IPS-NIHi7 (cell line): ENCODE measurements at regions not wholly inside any gene's neighbourhood (a gene's known extent, or its start where the extent isn't known, plus 50 kb on each side); places are given as distances from the start of the nearest gene placed in this dataset.

Experiments
- DNase-seq: peaks from one replicate; pipeline ENCODE4 v3.0.0; 2012; ENCODE audit warnings: mixed read lengths; ENCODE audit errors: extremely low spot score

DNA sequence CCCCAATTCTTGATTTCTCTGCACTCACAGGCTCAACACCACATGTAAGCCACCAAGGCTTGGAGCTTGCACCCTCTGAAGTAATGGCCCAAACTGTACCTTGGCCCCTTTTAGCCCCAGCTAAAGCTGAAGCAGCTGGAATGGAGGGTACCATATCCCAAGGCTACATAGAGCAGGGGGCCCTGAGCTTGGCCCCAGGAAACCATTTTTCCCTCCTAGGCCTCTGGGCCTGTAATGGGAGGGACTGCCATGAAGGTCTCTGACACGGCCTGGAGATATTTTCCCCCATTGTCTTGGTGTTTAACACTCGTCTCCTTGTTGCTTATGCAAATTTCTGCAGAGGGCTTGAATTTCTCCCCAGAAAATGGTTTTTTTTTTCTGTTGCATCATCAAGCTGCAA lies 69.7 kb downstream of the SKA1 start:
- DNase-seq = no peak

DNA sequence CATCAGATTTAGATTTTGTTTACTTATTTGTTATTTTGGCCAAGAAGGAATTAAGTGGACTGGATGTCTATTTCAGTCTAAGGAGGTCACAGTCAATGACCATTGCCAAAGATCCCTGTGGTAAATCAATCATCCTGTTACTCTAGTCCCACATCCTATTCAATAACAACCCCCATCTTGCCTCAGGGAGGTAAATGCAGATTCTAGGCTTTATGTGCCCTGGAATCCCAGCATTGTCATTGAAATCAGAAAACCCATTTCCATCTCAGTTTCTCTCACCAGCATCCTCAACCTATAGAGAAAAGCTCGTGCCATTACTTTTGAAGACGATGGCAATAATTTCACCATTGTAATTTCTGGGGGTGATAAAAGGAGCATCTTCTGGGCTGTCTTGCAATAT lies 71.8 kb downstream of the SKA1 start:
- DNase-seq = no peak

DNA sequence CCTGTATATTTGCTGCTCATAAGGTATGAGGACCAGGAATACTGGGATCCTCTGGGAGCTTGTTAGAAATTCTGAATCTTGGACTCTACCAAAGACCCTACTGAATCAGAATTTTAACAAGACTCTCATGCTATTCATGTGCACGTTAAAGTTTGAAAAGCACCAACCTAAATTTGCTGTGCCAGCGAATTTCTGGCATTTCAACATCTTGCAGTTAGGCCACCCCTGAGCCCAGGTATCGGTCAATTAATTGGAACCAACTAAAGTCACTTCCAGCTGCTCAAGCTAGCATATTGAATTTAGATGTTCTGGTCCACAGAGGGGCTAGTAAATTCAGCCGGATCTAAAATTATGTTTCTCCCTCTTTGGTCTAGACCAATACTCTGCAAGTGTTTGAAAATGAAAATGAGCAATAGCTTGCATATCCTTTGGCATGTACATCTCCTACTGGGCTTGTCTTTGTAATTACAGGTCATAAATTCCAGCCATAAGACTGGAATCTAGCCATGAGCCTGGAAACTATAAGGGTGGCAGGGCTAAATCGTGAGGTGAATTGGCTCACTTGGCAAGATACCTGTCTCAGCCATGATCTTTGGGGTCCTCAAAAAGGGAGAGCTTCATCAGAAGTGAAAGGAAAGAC lies 72.4 kb downstream of the SKA1 start:
- no peak for DNase-seq

DNA sequence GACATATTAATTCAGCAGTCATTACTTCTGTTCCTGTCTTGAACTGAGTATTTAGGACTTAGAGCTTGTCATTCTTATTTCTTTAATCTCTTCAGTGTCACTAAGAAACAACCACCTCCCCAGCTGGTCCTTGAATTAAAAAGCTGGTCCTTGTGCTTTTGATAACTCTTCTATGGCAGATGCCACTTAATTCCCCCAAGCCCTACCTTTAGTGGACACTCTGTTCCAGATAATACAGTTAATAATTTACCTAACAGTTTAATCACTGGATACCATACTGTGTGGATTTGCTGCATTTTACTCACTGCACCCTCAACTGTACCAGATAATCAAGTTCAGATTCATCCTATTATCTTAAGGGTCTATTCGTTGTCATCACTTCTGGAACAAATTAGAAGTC lies 73.1 kb downstream of the SKA1 start:
- no peak for DNase-seq

DNA sequence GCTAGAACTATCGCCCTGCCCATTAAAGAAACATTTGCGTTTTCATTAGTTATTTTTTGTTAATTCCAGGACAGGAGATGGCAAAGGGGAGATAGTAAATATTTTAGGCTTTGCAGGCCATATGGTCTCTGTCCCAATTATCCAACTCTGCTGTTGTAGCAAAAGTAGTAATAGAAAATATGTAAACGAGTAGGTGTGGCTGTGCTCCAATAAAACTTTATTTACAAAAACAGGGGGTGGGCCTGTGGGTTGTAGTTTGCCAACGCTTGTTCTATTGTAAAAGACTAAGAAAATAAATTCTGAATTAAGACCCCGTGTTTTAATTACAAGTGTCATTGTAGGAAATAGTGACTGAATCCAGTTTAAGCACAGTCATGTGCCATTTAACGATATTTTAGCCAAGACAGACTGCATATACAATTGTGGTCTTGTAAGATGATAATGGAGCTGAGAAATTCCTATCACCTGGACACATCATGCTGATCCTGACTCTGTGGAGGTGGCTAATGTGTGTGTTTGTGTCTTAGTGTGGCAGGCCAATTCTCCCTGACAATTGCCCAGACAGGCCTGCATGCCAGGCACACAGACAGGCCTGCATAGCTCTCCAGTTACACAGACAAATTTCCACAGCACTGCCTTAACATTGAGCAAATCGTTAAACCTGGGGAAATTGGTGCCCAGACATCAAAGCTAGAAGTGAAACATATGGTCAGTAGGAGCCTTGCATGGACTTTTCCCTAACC lies 76.4 kb downstream of the SKA1 start:
- no peak for DNase-seq

DNA sequence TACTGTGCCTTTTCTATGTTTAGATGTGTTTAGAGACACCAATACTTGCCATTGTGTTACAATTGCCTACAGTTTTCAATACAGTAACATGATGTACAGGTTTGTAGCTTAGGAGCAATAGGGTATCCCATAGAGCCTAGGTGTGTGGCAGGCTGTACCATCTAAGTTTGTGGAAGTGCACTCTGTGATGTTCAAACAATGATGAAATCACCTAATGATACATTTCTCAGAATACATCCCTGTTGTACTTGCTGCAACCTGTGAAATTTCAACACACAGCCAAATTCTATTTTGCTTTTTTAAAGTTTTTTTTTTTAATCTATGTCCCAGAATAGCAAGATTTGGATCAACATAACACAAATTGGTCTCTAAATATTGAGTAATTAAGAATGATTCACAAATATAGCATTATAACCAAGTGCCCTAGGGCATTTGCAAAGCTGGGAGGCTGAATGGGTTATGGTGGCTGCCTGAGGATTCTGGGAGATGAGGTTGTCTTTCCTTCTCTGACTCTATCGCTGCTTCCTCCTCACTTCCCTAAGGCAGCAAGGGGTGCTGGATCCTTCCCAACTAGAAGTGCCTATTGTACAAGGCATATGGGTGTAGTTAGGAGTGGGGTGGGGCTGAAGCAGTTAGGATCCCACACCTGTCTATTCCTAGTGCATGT lies 78.3 kb downstream of the SKA1 start:
- no peak for DNase-seq

DNA sequence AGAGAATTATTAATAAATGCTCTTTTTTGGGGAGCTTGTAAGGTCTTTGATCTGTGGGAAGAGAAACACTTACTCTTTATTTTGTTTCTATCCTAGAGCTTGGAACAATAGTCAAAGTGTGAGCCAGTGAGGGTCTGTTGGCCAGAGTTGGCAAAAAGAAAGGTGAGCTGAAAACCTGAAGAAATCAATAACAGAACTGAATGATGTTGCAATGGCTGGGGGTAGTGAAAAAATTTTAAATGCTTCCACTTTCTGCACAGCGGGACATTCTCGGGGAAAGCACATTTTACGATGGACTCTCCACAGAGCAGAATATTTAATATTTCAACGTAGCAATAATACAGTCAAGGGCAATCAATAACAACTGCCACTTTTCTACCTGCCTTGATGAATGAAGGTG lies 78.9 kb downstream of the SKA1 start:
- DNase-seq = no peak

DNA sequence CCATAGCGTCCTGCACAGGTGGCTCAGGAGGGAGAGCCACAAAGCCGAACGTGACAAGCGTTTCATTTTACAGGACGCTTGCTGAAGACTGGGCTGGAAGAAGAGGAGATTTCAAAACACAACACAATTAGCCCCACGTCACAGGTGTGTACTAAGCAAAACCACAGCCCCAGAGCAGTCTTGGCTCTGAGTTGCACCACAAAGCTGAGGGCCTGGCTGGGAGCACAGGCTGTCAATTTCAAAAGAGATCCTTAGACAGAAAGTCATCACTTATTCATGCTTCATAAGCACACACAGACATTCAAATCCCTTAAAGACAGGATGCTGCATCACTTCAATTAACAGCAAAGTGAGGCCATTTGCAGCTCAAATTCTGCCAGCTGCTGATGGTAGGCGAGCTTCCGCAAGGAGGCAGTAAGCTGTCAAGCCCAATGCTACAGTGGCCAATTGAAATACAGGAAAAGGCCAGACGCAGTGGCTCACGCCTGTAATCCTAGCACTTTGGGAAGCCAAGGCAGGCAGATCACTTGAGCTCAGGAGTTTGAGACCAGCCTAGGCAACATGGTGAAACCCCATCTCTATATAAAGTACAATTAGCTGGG lies 79.6 kb downstream of the SKA1 start:
- DNase-seq = peak; percentile 39

DNA sequence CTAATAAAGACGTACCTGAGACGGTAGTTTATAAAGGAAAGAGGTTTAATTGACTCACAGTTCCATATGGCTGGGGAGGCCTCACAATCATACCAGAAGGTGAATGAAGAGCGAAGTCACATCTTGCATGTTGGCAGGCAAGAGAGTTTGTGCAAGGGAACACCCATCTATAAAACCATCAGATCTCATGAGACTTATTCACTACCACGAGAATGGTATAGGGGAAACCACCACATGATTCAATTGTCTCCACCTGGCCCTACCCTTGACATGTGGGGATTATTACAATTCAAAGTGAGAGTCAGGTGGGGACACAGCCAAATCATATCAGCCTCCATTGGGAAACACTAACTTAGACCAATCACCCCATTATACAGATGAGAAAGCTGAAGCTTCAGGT lies 81.4 kb downstream of the SKA1 start:
- no peak for DNase-seq

DNA sequence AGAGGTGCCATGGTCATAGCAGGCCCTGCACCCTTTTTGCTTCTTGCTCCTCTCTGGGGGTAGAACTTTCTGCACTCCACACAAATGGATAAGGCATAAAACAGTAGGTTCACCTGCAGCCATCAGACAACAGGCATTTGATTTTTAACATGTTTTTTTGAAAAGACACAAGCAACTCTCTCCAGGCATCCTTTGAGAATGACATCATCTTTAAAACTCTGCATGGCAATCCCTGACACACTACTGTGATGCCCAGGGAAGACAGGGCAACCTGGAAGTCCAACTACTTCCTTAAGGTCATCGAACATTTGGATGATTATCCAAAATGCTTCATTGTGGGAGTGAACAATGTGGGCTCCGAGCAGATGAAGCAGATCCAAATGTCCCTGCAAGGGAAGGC lies 82.8 kb downstream of the SKA1 start:
- DNase-seq = no peak

DNA sequence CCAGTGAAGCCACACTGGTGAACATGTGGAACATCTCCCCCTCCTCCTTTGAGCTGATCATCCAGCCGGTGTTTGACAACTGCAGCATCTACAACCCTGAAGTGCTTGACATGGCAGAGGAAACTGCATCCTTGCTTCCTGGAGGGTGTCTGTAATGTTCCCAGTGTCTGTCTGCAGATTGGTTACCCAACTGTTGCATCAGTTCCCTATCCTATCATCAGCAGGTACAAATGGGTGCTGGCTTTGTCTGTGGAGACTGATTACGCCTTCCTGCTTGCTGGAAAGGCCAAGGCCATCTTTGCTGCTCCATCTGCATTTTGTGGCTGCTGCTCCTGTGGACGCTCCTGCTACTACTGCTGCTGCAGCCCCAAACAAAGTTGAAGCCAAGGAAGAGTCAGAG lies 83.5 kb downstream of the SKA1 start:
- no peak for DNase-seq

DNA sequence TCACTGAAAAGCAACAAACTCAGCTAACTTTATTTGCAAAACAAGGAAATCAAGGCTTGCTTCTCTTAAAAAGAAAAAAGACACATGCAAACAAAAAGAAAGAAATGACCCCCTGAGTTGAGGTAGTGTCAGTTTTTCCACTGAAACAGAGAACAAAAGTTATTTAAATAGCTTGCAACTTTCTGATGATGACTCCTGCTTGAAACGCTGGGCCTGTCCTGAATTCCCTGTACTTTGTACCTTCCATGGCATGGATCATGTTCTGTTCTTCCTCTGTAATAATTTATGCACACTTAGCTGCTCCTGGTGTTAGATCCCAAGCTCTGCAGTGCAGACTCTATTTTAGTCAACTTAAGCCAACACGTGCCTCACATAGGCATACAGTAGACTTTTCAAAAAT lies 84.0 kb downstream of the SKA1 start:
- DNase-seq = no peak

DNA sequence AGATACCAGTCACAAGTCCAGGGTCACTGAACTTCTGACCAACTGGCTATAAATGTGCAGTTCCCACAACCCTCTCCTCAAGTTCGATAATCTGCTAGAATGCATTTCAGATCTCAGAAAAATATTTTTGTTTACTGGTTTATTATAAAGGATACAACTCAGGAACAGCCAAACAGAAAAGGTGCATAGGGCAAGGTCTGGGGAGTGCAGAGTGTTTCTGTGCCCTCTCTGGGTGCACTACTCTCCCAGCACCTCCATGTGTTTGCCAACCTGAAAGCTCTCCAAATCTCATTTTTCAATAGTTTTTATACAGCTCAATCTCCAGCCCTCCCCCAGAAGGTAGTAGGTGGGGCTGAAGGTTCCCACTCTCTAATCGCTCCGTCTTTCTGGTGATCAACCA lies 85.2 kb downstream of the SKA1 start:
- no peak for DNase-seq

DNA sequence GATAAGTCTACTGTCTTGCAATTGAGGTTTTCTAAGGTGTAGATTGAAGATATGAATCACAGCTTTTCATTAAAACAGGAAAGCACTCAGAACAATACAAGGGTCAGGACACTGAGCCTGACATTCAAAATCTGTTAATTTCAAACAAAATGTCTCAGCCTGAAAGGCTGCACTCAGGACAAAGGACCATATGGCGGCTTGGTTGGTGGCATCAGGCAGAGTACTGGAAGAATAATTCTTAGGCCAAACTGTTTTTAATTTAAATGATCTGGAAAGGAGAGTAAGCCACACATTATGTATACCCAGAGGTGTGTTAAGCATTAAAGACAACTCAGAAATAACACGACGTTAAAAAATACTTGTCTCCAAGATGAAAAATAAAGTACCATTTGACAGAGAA lies 85.9 kb downstream of the SKA1 start:
- no peak for DNase-seq

DNA sequence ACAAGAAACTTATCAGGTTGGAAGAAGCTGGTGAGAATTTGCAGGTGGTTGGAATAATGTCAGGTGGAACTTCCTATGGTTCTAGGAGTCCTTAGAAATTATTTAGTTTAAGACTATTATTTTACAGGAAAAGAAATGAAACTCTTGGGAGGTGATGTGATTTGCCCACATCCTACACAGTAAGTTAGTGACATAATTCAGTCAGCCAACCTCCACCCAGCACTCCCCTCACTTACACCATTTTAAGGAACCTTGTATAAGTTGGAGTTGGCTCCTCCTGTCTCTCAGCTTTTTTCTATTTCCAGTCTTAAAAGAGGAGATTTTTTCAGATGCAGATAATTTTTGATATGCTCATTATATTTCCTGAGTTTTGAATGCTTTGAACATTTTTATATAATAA lies 86.4 kb downstream of the SKA1 start:
- DNase-seq = no peak

DNA sequence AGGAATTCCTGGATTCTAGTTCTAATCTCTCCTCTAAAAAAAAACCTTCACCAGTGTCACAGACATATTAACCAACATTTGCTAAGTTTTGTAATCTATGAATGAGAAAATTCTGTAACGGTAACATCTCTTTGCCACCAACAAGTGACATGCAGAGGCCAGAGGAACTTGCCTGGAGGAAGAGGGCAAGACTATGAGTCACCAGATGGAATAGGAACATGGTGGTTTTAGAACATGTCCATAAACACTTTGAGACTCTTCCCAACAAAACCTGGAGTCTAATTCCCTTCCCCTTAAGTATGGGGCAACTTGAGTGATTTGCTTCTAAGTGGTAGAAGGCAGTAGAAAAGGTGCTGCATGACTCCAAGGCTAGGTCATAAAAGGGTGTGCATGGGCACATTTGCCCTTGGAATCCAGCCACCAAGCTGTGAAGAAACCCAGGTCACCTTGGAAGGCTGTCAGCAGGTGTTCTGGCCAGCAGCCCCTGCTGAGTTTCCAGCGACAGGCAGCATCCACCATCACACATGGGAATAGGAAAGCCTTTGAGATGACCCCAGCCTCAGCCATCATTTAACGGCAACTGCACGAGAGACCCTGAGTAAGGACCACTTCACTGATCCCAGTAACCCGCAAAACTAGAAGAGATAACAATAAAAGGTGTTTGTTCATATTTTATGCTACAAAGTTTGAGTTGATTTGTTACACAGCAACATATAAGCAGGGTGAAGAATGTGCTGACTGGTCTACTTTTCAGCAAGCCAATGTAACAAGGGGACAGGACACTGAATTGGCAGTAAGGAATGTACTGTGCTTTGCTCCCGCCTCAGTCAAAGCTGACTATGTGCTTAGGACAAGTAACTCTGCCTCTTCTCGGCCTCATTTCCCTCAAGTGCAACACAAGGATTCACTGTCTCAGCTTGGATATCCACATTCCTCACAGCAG lies 90.6 kb downstream of the SKA1 start:
- no peak for DNase-seq

DNA sequence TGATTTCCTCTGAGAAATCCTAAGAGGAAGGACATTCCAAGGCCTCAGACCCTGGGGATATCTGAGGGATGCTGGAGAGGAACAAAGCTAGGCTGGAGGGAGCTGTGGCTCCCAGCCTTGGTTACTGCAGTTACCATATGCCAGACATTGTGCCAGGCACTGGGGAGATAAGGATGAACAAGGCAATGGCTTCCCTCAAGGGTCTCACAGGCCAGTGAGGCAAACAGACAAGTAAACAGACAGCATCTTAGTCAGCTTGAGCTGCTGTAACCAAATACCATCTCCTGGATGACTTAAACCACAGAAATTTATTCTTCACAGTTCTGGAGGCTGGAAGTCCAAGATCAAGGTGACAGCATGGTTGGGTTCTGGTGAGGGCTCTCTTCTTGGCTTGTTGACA lies 91.8 kb downstream of the SKA1 start:
- DNase-seq = no peak

DNA sequence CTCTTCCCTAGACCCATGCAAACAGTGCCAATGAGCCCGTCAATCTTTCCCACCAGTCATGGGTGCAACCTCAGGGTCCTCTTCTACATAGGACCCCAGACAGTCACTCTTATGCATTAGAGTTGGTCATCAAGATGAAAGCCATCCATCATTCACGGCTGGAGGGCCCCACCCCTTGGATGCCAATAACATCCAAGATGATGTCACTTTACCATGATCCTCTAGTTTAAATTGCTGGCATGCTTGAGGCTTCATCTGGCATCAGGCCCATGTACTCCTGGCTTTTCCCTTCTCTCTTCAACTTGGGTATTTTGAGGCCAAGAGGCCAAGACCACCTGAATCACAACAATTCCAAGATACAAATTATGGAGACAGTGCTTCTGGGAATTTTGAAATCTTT lies 91.1 kb upstream of the MAPK4 start:
- no peak for DNase-seq

DNA sequence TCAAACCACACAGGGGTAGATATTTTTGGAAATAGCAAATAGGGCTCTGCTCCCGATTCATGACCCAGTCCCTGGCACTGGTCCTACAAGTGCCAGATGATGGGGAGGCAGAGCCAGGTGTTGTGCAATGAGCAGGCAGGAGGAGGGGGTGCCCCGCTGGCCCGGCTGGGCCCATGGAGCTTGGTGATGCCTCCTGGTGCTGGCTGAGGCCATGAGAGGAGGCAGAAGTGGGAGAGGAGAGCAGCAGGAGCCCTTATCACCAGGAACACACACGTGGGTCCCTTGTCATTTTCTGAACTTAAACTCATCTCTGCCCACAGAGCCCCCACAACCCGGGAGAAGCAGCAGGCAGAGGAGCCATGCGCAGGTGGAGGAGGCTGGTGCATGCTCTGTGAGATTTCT lies 90.5 kb upstream of the MAPK4 start:
- no peak for DNase-seq

DNA sequence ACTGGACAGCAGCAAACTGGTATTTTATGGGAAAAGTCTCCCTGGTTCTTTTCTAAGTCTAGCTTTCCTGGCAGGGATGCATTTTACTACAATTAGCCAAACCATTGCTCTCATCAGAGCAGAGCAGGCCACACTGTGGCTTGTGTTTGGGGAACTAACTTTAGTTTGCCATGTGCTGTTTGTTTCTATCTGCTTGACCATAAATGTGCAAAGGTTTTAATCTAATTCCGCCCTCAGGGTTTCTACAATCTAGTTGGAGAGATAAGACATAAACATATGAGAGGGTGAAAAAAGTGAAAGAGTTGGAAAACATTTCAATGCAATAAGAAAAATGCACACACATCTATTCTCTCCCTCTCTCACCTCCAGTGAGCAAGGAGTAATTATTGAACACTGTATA lies 86.9 kb upstream of the MAPK4 start:
- DNase-seq = no peak

DNA sequence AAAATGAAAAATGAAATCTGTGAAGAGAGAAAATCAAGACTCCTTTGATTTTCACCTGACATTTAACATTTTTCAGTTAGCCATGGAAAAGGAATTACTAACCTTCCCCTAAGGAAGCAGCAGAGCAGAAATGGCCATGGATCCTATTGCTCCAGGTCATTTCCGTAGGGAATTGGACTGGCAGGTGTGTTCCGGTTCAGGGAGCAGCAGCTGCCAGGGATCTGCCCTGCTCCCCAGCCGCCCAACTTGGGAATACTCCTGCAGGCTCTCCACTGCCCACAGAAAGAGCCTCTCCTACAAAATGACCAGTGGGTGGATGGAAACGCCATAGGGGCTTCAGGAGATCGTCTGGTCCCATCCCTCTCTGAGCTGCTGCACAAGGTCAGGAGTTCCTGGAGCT lies 86.0 kb upstream of the MAPK4 start:
- DNase-seq = no peak
